ENCODE measurements at regions not wholly inside any gene's neighbourhood (a gene's known extent, or its start where the extent isn't known, plus 50 kb on each side); places are given as distances from the start of the nearest gene placed in this dataset.

GRCh38 chr5:164967354-164967753, 1461.9 kb downstream of the MAT2B start:
- no peaks in the 10 kb centered on the region for H3K27me3 ChIP-seq (ENCODE audit: control insufficient read depth, insufficient read depth, low read length)
- TF ChIP-seq CTCF (IDR thresholded peaks at IDR 0.05; ENCODE audit: insufficient read depth, low read length, poor library complexity, severe bottlenecking), result no peak
- no peak overlapping the region for H3K4me3 ChIP-seq (ENCODE audit: low read depth, low read length)
- no peaks in the 10 kb centered on the region for H3K36me3 ChIP-seq (ENCODE audit: control insufficient read depth, insufficient read depth, low read length)
- no peak for DNase-seq (ENCODE audit: low read depth)

GRCh38 chr5:164972973-164973372, 1467.6 kb downstream of the MAT2B start:
- no peak for TF ChIP-seq CTCF (IDR thresholded peaks at IDR 0.05; ENCODE audit: insufficient read depth, low read length, poor library complexity, severe bottlenecking)
- no peak for DNase-seq (ENCODE audit: low read depth)
- Histone ChIP-seq H3K36me3 (ENCODE audit: control insufficient read depth, insufficient read depth, low read length) (no peaks in the 10 kb centered on the region), H3K27me3 (ENCODE audit: control insufficient read depth, insufficient read depth, low read length) (no peaks in the 10 kb centered on the region), H3K4me3 (ENCODE audit: low read depth, low read length) (no peak overlapping the region)

- no peaks in the 10 kb centered on the region for H3K27me3 ChIP-seq (ENCODE audit: control insufficient read depth, insufficient read depth, low read length)
- TF ChIP-seq CTCF (IDR thresholded peaks at IDR 0.05; ENCODE audit: insufficient read depth, low read length, poor library complexity, severe bottlenecking), result no peak
- no peak overlapping the region for H3K4me3 ChIP-seq (ENCODE audit: low read depth, low read length)
- no peak for DNase-seq (ENCODE audit: low read depth)
- H3K36me3 ChIP-seq (ENCODE audit: control insufficient read depth, insufficient read depth, low read length), result no peaks in the 10 kb centered on the region
Measured at GRCh38 chr5:164975986-164976385, 1470.6 kb downstream of the MAT2B start.

- no peak for TF ChIP-seq CTCF (IDR thresholded peaks at IDR 0.05; ENCODE audit: insufficient read depth, low read length, poor library complexity, severe bottlenecking)
- Histone ChIP-seq H3K4me3 (ENCODE audit: low read depth, low read length) (no peak overlapping the region), H3K36me3 (ENCODE audit: control insufficient read depth, insufficient read depth, low read length) (no peaks in the 10 kb centered on the region), H3K27me3 (ENCODE audit: control insufficient read depth, insufficient read depth, low read length) (no peaks in the 10 kb centered on the region)
- no peak for DNase-seq (ENCODE audit: low read depth)
Measured at GRCh38 chr5:164980480-164980879, 1475.1 kb downstream of the MAT2B start.

- Histone ChIP-seq H3K36me3 (ENCODE audit: control insufficient read depth, insufficient read depth, low read length) (no peaks in the 10 kb centered on the region), H3K4me3 (ENCODE audit: low read depth, low read length) (no peak overlapping the region), H3K27me3 (ENCODE audit: control insufficient read depth, insufficient read depth, low read length) (no peaks in the 10 kb centered on the region)
- TF ChIP-seq CTCF (IDR thresholded peaks at IDR 0.05; ENCODE audit: insufficient read depth, low read length, poor library complexity, severe bottlenecking), result no peak
- DNase-seq (ENCODE audit: low read depth), result no peak
Measured at GRCh38 chr5:164998142-164998541, 1492.7 kb downstream of the MAT2B start.

GRCh38 chr5:164998590-164998989, 1493.2 kb downstream of the MAT2B start:
- Histone ChIP-seq H3K36me3 (ENCODE audit: control insufficient read depth, insufficient read depth, low read length) (no peaks in the 10 kb centered on the region), H3K27me3 (ENCODE audit: control insufficient read depth, insufficient read depth, low read length) (no peaks in the 10 kb centered on the region), H3K4me3 (ENCODE audit: low read depth, low read length) (no peak overlapping the region)
- no peak for TF ChIP-seq CTCF (IDR thresholded peaks at IDR 0.05; ENCODE audit: insufficient read depth, low read length, poor library complexity, severe bottlenecking)
- DNase-seq (ENCODE audit: low read depth), result no peak

Measured in kidney epithelial cell (primary cell).